ENCODE measurements at regions not wholly inside any gene's neighbourhood (a gene's known extent, or its start where the extent isn't known, plus 50 kb on each side); places are given as distances from the start of the nearest gene placed in this dataset.

- TF ChIP-seq CTCF (IDR thresholded peaks at IDR 0.05; ENCODE audit: insufficient read depth, low read depth, low read length) (no peak), EZH2 (IDR thresholded peaks at IDR 0.05; ENCODE audit: insufficient read depth, low read length) (no peak)
These were observed 127.0 kb upstream of the NPAS2 start for GRCh38 chr2:100692906-100693305.
